Prostate gland (tissue), 2 donors: ENCODE measurements at regions not wholly inside any gene's neighbourhood (a gene's known extent, or its start where the extent isn't known, plus 50 kb on each side); places are given as distances from the start of the nearest gene placed in this dataset.

Experiments
- POLR2A ChIP-seq: fragments of 450-650 bp; IDR thresholded peaks from one replicate; pipeline ENCODE4 v1.6.1; 2016; ENCODE audit warnings: antibody characterized with exemption, mild to moderate bottlenecking
- POLR2AphosphoS5 ChIP-seq: sonication (generic); formaldehyde crosslinking; IDR thresholded peaks from one replicate; pipeline ENCODE4 v1.6.1; 2017; ENCODE audit warnings: antibody characterized with exemption
- TF ChIP-seq, protein P1 (sequence below), 4 experiments: fragments of 200-600 bp in 2 of 4; fragments of 450-650 bp in 2 of 4; sonication (generic) in 2 of 4; IDR thresholded peaks; 1 replicate in 3 of 4; 2 replicates in 1 of 4; pipeline ENCODE4 v1.5.1; 2016 to 2019; ENCODE audit warnings: antibody characterized with exemption in 4 of 4, mild to moderate bottlenecking in 2 of 4, moderate library complexity in 2 of 4

DNA sequence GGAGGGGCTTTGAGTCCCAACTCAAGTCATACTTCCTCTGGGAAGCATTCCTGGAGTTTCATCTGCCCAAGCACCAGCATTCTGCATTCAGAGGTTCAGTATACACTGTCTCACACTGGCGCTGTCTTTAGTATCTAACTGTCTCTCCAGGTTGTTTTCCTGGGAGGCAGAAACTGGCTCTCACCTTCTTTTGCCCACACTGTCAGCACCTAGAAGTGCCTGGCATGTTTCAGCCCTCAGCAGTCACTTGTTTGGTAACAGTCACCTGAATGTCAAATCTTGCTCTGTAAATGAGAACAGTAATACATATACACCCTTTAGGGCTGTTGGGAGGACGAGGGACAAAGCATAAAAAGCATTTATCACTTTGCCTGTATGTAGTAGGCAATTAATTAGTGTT lies 339.6 kb downstream of the UQCRFS1 start:
- TF ChIP-seq, protein P1, sequence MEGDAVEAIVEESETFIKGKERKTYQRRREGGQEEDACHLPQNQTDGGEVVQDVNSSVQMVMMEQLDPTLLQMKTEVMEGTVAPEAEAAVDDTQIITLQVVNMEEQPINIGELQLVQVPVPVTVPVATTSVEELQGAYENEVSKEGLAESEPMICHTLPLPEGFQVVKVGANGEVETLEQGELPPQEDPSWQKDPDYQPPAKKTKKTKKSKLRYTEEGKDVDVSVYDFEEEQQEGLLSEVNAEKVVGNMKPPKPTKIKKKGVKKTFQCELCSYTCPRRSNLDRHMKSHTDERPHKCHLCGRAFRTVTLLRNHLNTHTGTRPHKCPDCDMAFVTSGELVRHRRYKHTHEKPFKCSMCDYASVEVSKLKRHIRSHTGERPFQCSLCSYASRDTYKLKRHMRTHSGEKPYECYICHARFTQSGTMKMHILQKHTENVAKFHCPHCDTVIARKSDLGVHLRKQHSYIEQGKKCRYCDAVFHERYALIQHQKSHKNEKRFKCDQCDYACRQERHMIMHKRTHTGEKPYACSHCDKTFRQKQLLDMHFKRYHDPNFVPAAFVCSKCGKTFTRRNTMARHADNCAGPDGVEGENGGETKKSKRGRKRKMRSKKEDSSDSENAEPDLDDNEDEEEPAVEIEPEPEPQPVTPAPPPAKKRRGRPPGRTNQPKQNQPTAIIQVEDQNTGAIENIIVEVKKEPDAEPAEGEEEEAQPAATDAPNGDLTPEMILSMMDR (IDR thresholded peaks at IDR 0.05), result no peak
- TF ChIP-seq POLR2AphosphoS5 (no peak), POLR2A (no peak)
